OCI-LY3 (cell line): ENCODE measurements at regions not wholly inside any gene's neighbourhood (a gene's known extent, or its start where the extent isn't known, plus 50 kb on each side); places are given as distances from the start of the nearest gene placed in this dataset.

ENCODE experiments used
- EZH2phosphoT487 ChIP-seq: fragments of 200-600 bp; shearing (Covaris generic); IDR thresholded peaks from 2 replicates; pipeline ENCODE4 v1.6.1; 2018; ENCODE audit warnings: antibody characterized with exemption, mixed run types, low read depth
- TF ChIP-seq, protein P1 (sequence below): fragments of 200-600, 300-600 bp; sonication (generic); IDR thresholded peaks from 2 replicates; pipeline ENCODE4 v1.5.1; 2014; ENCODE audit warnings: antibody characterized with exemption, low read length, low read depth

GRCh38 chr2:142687509-142687908, 190.0 kb upstream of the KYNU start:
- TF ChIP-seq EZH2phosphoT487 = no peak
- TF ChIP-seq, protein P1, sequence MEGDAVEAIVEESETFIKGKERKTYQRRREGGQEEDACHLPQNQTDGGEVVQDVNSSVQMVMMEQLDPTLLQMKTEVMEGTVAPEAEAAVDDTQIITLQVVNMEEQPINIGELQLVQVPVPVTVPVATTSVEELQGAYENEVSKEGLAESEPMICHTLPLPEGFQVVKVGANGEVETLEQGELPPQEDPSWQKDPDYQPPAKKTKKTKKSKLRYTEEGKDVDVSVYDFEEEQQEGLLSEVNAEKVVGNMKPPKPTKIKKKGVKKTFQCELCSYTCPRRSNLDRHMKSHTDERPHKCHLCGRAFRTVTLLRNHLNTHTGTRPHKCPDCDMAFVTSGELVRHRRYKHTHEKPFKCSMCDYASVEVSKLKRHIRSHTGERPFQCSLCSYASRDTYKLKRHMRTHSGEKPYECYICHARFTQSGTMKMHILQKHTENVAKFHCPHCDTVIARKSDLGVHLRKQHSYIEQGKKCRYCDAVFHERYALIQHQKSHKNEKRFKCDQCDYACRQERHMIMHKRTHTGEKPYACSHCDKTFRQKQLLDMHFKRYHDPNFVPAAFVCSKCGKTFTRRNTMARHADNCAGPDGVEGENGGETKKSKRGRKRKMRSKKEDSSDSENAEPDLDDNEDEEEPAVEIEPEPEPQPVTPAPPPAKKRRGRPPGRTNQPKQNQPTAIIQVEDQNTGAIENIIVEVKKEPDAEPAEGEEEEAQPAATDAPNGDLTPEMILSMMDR = no peak
